ENCODE measurements at regions not wholly inside any gene's neighbourhood (a gene's known extent, or its start where the extent isn't known, plus 50 kb on each side); places are given as distances from the start of the nearest gene placed in this dataset.

DNA sequence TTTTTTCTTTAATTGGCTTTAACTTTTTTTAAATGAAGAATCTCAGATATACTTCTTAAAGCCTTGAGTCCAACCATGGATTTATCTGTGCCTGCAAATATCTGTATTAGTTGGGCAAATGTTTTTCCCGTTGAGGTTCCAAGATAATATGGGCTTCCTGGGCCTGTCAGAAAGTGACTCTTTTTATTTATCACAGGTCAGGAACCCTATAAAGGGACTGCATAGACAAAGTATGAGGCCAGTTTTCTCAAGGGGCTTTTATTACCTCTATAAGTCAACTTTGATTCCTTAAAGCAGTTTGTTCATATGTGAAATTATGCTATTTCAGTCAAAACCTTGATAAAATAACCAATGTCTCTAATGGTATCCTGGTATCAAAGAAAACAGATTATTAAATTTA, 80.2 kb upstream of the BMP2K start:
- no peak for DNase-seq (ENCODE audit: low read depth)
- H3K4me3 ChIP-seq (ENCODE audit: control insufficient read depth, low read depth, low read length), result no peak overlapping the region
- TF ChIP-seq, protein P1, sequence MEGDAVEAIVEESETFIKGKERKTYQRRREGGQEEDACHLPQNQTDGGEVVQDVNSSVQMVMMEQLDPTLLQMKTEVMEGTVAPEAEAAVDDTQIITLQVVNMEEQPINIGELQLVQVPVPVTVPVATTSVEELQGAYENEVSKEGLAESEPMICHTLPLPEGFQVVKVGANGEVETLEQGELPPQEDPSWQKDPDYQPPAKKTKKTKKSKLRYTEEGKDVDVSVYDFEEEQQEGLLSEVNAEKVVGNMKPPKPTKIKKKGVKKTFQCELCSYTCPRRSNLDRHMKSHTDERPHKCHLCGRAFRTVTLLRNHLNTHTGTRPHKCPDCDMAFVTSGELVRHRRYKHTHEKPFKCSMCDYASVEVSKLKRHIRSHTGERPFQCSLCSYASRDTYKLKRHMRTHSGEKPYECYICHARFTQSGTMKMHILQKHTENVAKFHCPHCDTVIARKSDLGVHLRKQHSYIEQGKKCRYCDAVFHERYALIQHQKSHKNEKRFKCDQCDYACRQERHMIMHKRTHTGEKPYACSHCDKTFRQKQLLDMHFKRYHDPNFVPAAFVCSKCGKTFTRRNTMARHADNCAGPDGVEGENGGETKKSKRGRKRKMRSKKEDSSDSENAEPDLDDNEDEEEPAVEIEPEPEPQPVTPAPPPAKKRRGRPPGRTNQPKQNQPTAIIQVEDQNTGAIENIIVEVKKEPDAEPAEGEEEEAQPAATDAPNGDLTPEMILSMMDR (IDR thresholded peaks at IDR 0.05; ENCODE audit: control insufficient read depth, insufficient read depth, low read depth, low read length, missing control alignments), result no peak

DNA sequence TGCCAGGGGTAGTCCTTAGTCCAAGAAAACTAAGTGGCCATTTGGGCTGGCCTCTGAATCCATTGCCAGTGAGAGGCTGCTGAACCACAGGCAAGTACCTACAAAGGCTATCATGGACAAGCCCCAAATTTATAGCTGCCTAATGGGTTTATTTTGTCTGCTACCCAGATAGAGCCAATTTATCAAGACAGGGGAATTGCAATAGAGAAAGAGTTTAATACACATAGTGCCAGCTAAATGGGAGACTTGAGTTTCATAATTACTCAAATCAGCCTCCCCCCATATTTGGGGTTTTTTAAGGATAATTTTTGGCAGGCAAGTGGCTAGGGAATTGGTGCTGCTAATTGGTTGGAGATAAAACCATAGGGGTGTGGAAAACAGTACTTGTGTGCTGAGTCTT, 73.1 kb upstream of the BMP2K start:
- TF ChIP-seq, protein P1 (IDR thresholded peaks at IDR 0.05; ENCODE audit: control insufficient read depth, insufficient read depth, low read depth, low read length, missing control alignments), result no peak
- no peak for DNase-seq (ENCODE audit: low read depth)
- H3K4me3 ChIP-seq (ENCODE audit: control insufficient read depth, low read depth, low read length), result no peak overlapping the region

DNA sequence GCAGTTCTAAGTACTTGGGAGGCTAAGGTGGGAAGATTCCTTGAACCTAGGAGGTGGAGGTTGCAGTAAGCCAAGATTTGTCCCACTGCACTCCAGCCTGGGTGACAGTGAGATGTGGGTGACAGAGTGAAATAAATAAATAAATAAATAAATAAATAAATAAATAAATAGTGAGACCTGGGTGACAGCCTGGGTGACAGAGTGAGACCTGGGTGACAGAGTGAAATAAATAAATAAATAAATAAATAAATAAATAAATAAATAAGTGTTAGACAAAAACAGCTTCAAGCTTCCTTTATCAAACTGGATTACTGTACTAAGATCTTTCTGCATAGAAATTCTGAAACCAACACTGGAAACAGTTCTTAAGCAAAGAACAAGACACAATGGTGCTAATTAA, 71.8 kb upstream of the BMP2K start:
- TF ChIP-seq, protein P1 (IDR thresholded peaks at IDR 0.05; ENCODE audit: control insufficient read depth, insufficient read depth, low read depth, low read length, missing control alignments), result no peak
- no peak for DNase-seq (ENCODE audit: low read depth)
- H3K4me3 ChIP-seq (ENCODE audit: control insufficient read depth, low read depth, low read length), result no peak overlapping the region

DNA sequence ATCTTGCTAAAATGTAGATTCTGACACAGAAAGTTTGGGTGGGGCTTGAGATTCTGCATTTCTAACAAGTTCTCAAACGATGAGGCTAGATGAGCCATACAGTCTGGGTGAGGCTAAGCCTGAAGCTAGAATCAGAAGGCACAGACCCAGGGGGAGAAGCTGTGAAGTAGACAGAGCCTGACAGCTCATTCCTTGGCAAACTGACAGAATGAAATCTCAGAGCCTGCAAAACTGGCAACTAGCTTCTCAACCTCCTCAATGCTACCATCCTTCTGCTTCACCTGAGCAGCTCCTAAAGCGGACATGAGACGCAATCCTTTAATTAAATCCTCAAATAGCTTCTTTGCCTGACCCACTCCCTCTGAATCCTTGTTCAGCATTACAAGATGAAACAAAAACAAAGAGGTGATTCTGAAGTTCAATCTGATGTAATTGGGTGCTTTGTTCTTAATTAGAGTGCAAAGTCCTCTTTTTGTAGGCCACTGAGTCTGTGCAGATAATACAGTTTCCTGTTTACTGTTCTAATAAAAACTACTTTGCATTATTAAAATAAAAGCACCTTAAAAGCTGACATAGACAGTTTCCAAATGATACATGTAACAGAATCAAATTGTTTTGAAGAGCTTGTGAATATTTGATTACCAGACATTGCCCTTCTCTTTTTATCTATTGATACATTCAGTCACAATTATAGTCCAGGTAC, 71.0 kb upstream of the BMP2K start:
- TF ChIP-seq, protein P1 (IDR thresholded peaks at IDR 0.05; ENCODE audit: control insufficient read depth, insufficient read depth, low read depth, low read length, missing control alignments), result no peak
- peak; percentile 42 for DNase-seq (ENCODE audit: low read depth)
- no peak overlapping the region for H3K4me3 ChIP-seq (ENCODE audit: control insufficient read depth, low read depth, low read length)

DNA sequence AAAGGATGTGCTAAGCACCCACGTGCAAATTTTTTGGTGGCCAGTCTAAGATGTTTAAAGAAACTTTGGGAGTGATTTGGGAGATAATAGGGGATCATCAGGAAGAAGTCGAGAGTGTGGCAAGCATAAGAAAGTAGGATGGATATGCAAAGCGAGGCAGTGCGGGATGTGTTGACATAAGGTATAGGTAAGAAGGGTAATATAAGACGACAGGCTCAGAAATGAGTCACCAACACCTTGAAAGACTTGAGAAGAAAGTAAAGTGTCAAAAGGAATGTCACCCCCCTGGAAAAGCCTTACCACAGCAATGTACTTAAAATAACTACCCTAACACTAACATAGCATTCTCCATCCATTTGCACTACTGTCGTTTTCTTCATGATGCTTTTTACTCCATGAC, 69.8 kb upstream of the BMP2K start:
- H3K4me3 ChIP-seq (ENCODE audit: control insufficient read depth, low read depth, low read length), result no peak overlapping the region

DNA sequence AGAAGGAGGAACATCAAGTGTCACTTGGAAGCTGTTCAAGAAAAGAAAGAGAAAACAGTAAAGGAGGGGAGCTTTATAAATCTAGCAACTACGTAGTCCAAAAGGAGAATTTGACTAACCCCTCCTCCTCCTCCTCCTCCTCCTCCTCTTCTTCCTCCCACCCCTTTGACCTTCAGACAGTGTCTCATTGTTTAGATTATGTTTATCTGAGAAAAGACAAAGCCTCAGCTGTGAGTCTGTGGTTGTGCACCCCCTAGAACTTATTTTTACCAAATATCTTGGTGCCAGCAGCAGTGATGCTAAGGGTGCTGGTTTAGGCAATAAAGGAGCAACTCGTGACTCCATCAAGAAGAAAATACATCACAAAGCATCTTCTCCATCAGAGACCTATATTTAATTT, 68.9 kb upstream of the BMP2K start:
- H3K4me3 ChIP-seq (ENCODE audit: control insufficient read depth, low read depth, low read length), result no peak overlapping the region
- DNase-seq (ENCODE audit: low read depth), result no peak
- TF ChIP-seq, protein P1 (IDR thresholded peaks at IDR 0.05; ENCODE audit: control insufficient read depth, insufficient read depth, low read depth, low read length, missing control alignments), result no peak

More for the DNA sequence above, 69.8 kb upstream of the BMP2K start:
- TF ChIP-seq, protein P1 (IDR thresholded peaks at IDR 0.05; ENCODE audit: control insufficient read depth, insufficient read depth, low read depth, low read length, missing control alignments), result no peak
- no peak for DNase-seq (ENCODE audit: low read depth)

All from AG09309 (cell line).